Thoracic aorta (tissue), 2 donors: ENCODE measurements at regions not wholly inside any gene's neighbourhood (a gene's known extent, or its start where the extent isn't known, plus 50 kb on each side); places are given as distances from the start of the nearest gene placed in this dataset.

ENCODE experiments used
- ATAC-seq: fragments of 150-250 bp; one replicate; pipeline ENCODE4 v1.8.0; 2017; ENCODE audit warnings: low read depth; ENCODE audit not compliant: insufficient number of reproducible peaks, low FRiP score
- DNase-seq: peaks from one replicate; pipeline ENCODE4 v3.0.0-alpha.2; 2020; ENCODE audit warnings: low spot score
- H3K27ac ChIP-seq, 2 donors: fragments of 200-600 bp; sonication (generic); 1 replicate in 1 of 2; 2 replicates in 1 of 2; pipeline ENCODE4 v1.5.1; 2016; ENCODE audit warnings: mild to moderate bottlenecking in 2 of 2, moderate library complexity in 2 of 2
- H3K27me3 ChIP-seq: fragments of 200-600 bp; sonication (generic); replicated peaks from 2 replicates; pipeline ENCODE4 v1.6.0; 2016; ENCODE audit warnings: mild to moderate bottlenecking; ENCODE audit not compliant: insufficient read depth
- H3K36me3 ChIP-seq: fragments of 200-600 bp; sonication (generic); one replicate; pipeline ENCODE4 v1.5.1; 2016
- H3K4me1 ChIP-seq, 2 donors: fragments of 200-600 bp; sonication (generic); 1 replicate in 1 of 2; 2 replicates in 1 of 2; pipeline versions ENCODE4 v1.5.1 to v1.6.0; 2016; ENCODE audit warnings: low read depth in 2 of 2, mild to moderate bottlenecking in 1 of 2; ENCODE audit not compliant: control insufficient read depth in 1 of 2
- H3K4me3 ChIP-seq: fragments of 200-600 bp; sonication (generic); 2 replicates; pipeline ENCODE4 v1.5.1; 2016; ENCODE audit warnings: mild to moderate bottlenecking
- H3K9me3 ChIP-seq: fragments of 200-600 bp; sonication (generic); 2 replicates; pipeline ENCODE4 v1.5.1; 2016
- CTCF ChIP-seq: fragments of 200-600 bp; sonication (generic); IDR thresholded peaks from one replicate; pipeline ENCODE4 v1.5.1; 2019; ENCODE audit warnings: antibody characterized with exemption

- H3K36me3 ChIP-seq, result no peaks in the 10 kb centered on the region
- no peaks in the 10 kb centered on the region for H3K4me1 ChIP-seq
- H3K27ac ChIP-seq, result no peak overlapping the region
- no peaks in the 10 kb centered on the region for H3K27me3 ChIP-seq
- H3K4me3 ChIP-seq, result no peak overlapping the region
- no peak for TF ChIP-seq CTCF
- ATAC-seq (no peak), DNase-seq (no peak)
- H3K9me3 ChIP-seq, result no peaks in the 10 kb centered on the region
Observed at GRCh38 chr10:106313041-106313440, 851.5 kb downstream of the SORCS1 start.

GRCh38 chr10:106312087-106312486 lies 852.4 kb downstream of the SORCS1 start:
- H3K36me3 ChIP-seq, result no peaks in the 10 kb centered on the region
- H3K9me3 ChIP-seq, result no peaks in the 10 kb centered on the region
- ATAC-seq (no peak), DNase-seq (no peak)
- H3K27me3 ChIP-seq, result no peaks in the 10 kb centered on the region
- no peaks in the 10 kb centered on the region for H3K4me1 ChIP-seq
- no peak overlapping the region for H3K4me3 ChIP-seq
- no peak overlapping the region for H3K27ac ChIP-seq
- no peak for TF ChIP-seq CTCF

GRCh38 chr10:106311590-106311989 lies 852.9 kb downstream of the SORCS1 start:
- no peak for ATAC-seq
- Histone ChIP-seq H3K36me3 (no peaks in the 10 kb centered on the region), H3K4me3 (no peak overlapping the region), H3K4me1 (no peaks in the 10 kb centered on the region), H3K27me3 (no peaks in the 10 kb centered on the region), H3K9me3 (no peaks in the 10 kb centered on the region), H3K27ac (no peak overlapping the region)
- DNase-seq, result no peak
- no peak for TF ChIP-seq CTCF

- no peak overlapping the region for H3K27ac ChIP-seq
- DNase-seq (no peak), ATAC-seq (no peak)
- H3K9me3 ChIP-seq, result no peaks in the 10 kb centered on the region
- H3K4me3 ChIP-seq, result no peak overlapping the region
- no peaks in the 10 kb centered on the region for H3K27me3 ChIP-seq
- no peaks in the 10 kb centered on the region for H3K4me1 ChIP-seq
- no peak for TF ChIP-seq CTCF
- no peaks in the 10 kb centered on the region for H3K36me3 ChIP-seq
Observed at GRCh38 chr10:106310596-106310995, 853.9 kb downstream of the SORCS1 start.

GRCh38 chr10:106309376-106309775 lies 855.1 kb downstream of the SORCS1 start:
- H3K9me3 ChIP-seq, result no peaks in the 10 kb centered on the region
- no peaks in the 10 kb centered on the region for H3K36me3 ChIP-seq
- no peaks in the 10 kb centered on the region for H3K27me3 ChIP-seq
- no peaks in the 10 kb centered on the region for H3K4me1 ChIP-seq
- TF ChIP-seq CTCF, result no peak
- H3K4me3 ChIP-seq, result no peak overlapping the region
- DNase-seq, result no peak
- no peak overlapping the region for H3K27ac ChIP-seq
- ATAC-seq, result no peak
